ENCODE measurements at regions not wholly inside any gene's neighbourhood (a gene's known extent, or its start where the extent isn't known, plus 50 kb on each side); places are given as distances from the start of the nearest gene placed in this dataset.

- H3K79me1 ChIP-seq (ENCODE audit: low read depth, low read length), result no peaks in the 10 kb centered on the region
- WGBS, 2 donors (ENCODE audit: extremely low coverage in 2 of 2, insufficient read length in 2 of 2, insufficient replicate concordance in 1 of 2), result no CpG with 5 or more reads among the region's 3 CpGs
- no peak overlapping the region for H4K8ac ChIP-seq (ENCODE audit: low read depth, low read length)
- no peak for DNase-seq (ENCODE audit: low spot score)
- H3K23ac ChIP-seq (ENCODE audit: low read depth, low read length, poor library complexity), result no peak overlapping the region
- H4K91ac ChIP-seq (ENCODE audit: low read depth, low read length, poor library complexity), result no peak overlapping the region
- no peak overlapping the region for H3K4me3 ChIP-seq (ENCODE audit: low read length in 2 of 2)
- H2AK5ac ChIP-seq (ENCODE audit: low read depth, low read length), result no peak overlapping the region
- no peaks in the 10 kb centered on the region for H3K36me3 ChIP-seq (replicated peaks in 1 of 2; ENCODE audit: control insufficient read depth in 2 of 2, insufficient read depth in 2 of 2, low read length in 2 of 2)
- H3K9me3 ChIP-seq (replicated peaks in 1 of 2; ENCODE audit: control insufficient read depth in 2 of 2, insufficient read depth in 1 of 2, low read depth in 1 of 2, low read length in 2 of 2), result no peaks in the 10 kb centered on the region
- no peak overlapping the region for H2BK5ac ChIP-seq (ENCODE audit: low read length)
- H3K4me2 ChIP-seq (ENCODE audit: insufficient read depth, low read length, poor library complexity, severe bottlenecking), result no peak overlapping the region
- H2BK12ac ChIP-seq (ENCODE audit: low read length), result no peak overlapping the region
- H3K9ac ChIP-seq (ENCODE audit: low read depth, low read length, poor library complexity), result no peak overlapping the region
- H3K14ac ChIP-seq (ENCODE audit: low read length), result no peak overlapping the region
- H2BK120ac ChIP-seq (ENCODE audit: low read depth, low read length), result no peak overlapping the region
- no peak overlapping the region for H3K27ac ChIP-seq (replicated peaks; ENCODE audit: low read length)
- H3K4ac ChIP-seq (ENCODE audit: low read length), result no peak overlapping the region
- H2BK15ac ChIP-seq (ENCODE audit: low read length), result no peak overlapping the region
- no peaks in the 10 kb centered on the region for H3K27me3 ChIP-seq (ENCODE audit: control insufficient read depth in 3 of 3, insufficient read depth in 3 of 3, low read depth in 1 of 3, low read length in 3 of 3)
- no peak overlapping the region for H2AFZ ChIP-seq (ENCODE audit: low read length)
- H3K4me1 ChIP-seq (ENCODE audit: control insufficient read depth in 2 of 2, insufficient read depth in 1 of 2, low read depth in 1 of 2, low read length in 2 of 2), result peaks cover 0 to 3% of the 10 kb centered on the region in 2 donors
- no peak overlapping the region for H3K18ac ChIP-seq (ENCODE audit: low read length)
These were observed 991.2 kb downstream of the UQCRFS1 start for GRCh38 chr19:28221736-28222135.

GRCh38 chr19:28218728-28219127, 994.2 kb downstream of the UQCRFS1 start:
- H3K4me1 ChIP-seq (ENCODE audit: control insufficient read depth in 2 of 2, insufficient read depth in 1 of 2, low read depth in 1 of 2, low read length in 2 of 2), result peaks cover 0 to 3% of the 10 kb centered on the region in 2 donors
- H3K14ac ChIP-seq (ENCODE audit: low read length), result no peak overlapping the region
- no peak overlapping the region for H2AK5ac ChIP-seq (ENCODE audit: low read depth, low read length)
- WGBS, 2 donors (ENCODE audit: extremely low coverage in 2 of 2, insufficient read length in 2 of 2, insufficient replicate concordance in 1 of 2), result no CpG with 5 or more reads among the region's 5 CpGs
- H3K9me3 ChIP-seq (replicated peaks in 1 of 2; ENCODE audit: control insufficient read depth in 2 of 2, insufficient read depth in 1 of 2, low read depth in 1 of 2, low read length in 2 of 2), result no peaks in the 10 kb centered on the region
- no peak overlapping the region for H2AFZ ChIP-seq (ENCODE audit: low read length)
- H4K91ac ChIP-seq (ENCODE audit: low read depth, low read length, poor library complexity), result no peak overlapping the region
- H3K27ac ChIP-seq (replicated peaks; ENCODE audit: low read length), result no peak overlapping the region
- no peak for DNase-seq (ENCODE audit: low spot score)
- no peak overlapping the region for H4K8ac ChIP-seq (ENCODE audit: low read depth, low read length)
- H3K23ac ChIP-seq (ENCODE audit: low read depth, low read length, poor library complexity), result no peak overlapping the region
- H3K79me1 ChIP-seq (ENCODE audit: low read depth, low read length), result no peaks in the 10 kb centered on the region
- no peak overlapping the region for H3K4me3 ChIP-seq (ENCODE audit: low read length in 2 of 2)
- no peak overlapping the region for H2BK120ac ChIP-seq (ENCODE audit: low read depth, low read length)
- H2BK12ac ChIP-seq (ENCODE audit: low read length), result no peak overlapping the region
- H2BK5ac ChIP-seq (ENCODE audit: low read length), result no peak overlapping the region
- no peak overlapping the region for H2BK15ac ChIP-seq (ENCODE audit: low read length)
- H3K27me3 ChIP-seq (ENCODE audit: control insufficient read depth in 3 of 3, insufficient read depth in 3 of 3, low read depth in 1 of 3, low read length in 3 of 3), result no peaks in the 10 kb centered on the region
- no peak overlapping the region for H3K9ac ChIP-seq (ENCODE audit: low read depth, low read length, poor library complexity)
- H3K4ac ChIP-seq (ENCODE audit: low read length), result no peak overlapping the region
- H3K18ac ChIP-seq (ENCODE audit: low read length), result no peak overlapping the region
- no peak overlapping the region for H3K4me2 ChIP-seq (ENCODE audit: insufficient read depth, low read length, poor library complexity, severe bottlenecking)
- no peaks in the 10 kb centered on the region for H3K36me3 ChIP-seq (replicated peaks in 1 of 2; ENCODE audit: control insufficient read depth in 2 of 2, insufficient read depth in 2 of 2, low read length in 2 of 2)

GRCh38 chr19:28217022-28217421, 995.9 kb downstream of the UQCRFS1 start:
- no peak overlapping the region for H3K14ac ChIP-seq (ENCODE audit: low read length)
- no peak overlapping the region for H4K91ac ChIP-seq (ENCODE audit: low read depth, low read length, poor library complexity)
- no peaks in the 10 kb centered on the region for H3K36me3 ChIP-seq (replicated peaks in 1 of 2; ENCODE audit: control insufficient read depth in 2 of 2, insufficient read depth in 2 of 2, low read length in 2 of 2)
- H2BK12ac ChIP-seq (ENCODE audit: low read length), result no peak overlapping the region
- no peak overlapping the region for H2BK5ac ChIP-seq (ENCODE audit: low read length)
- H2AK5ac ChIP-seq (ENCODE audit: low read depth, low read length), result no peak overlapping the region
- no peak for DNase-seq (ENCODE audit: low spot score)
- no peak overlapping the region for H3K4ac ChIP-seq (ENCODE audit: low read length)
- no peak overlapping the region for H3K4me3 ChIP-seq (ENCODE audit: low read length in 2 of 2)
- no peaks in the 10 kb centered on the region for H3K79me1 ChIP-seq (ENCODE audit: low read depth, low read length)
- no peaks in the 10 kb centered on the region for H3K9me3 ChIP-seq (replicated peaks in 1 of 2; ENCODE audit: control insufficient read depth in 2 of 2, insufficient read depth in 1 of 2, low read depth in 1 of 2, low read length in 2 of 2)
- no peak overlapping the region for H3K23ac ChIP-seq (ENCODE audit: low read depth, low read length, poor library complexity)
- no CpG with 5 or more reads among the region's 1 CpG for WGBS, 2 donors (ENCODE audit: extremely low coverage in 2 of 2, insufficient read length in 2 of 2, insufficient replicate concordance in 1 of 2)
- no peak overlapping the region for H3K9ac ChIP-seq (ENCODE audit: low read depth, low read length, poor library complexity)
- H2BK15ac ChIP-seq (ENCODE audit: low read length), result no peak overlapping the region
- H3K27me3 ChIP-seq (ENCODE audit: control insufficient read depth in 3 of 3, insufficient read depth in 3 of 3, low read depth in 1 of 3, low read length in 3 of 3), result no peaks in the 10 kb centered on the region
- H4K8ac ChIP-seq (ENCODE audit: low read depth, low read length), result no peak overlapping the region
- no peak overlapping the region for H3K18ac ChIP-seq (ENCODE audit: low read length)
- H2BK120ac ChIP-seq (ENCODE audit: low read depth, low read length), result no peak overlapping the region
- no peak overlapping the region for H3K27ac ChIP-seq (replicated peaks; ENCODE audit: low read length)
- no peak overlapping the region for H3K4me2 ChIP-seq (ENCODE audit: insufficient read depth, low read length, poor library complexity, severe bottlenecking)
- H3K4me1 ChIP-seq (ENCODE audit: control insufficient read depth in 2 of 2, insufficient read depth in 1 of 2, low read depth in 1 of 2, low read length in 2 of 2), result peaks cover 0 to 3% of the 10 kb centered on the region in 2 donors
- H2AFZ ChIP-seq (ENCODE audit: low read length), result no peak overlapping the region

GRCh38 chr19:28213470-28214082, 999.4 kb downstream of the UQCRFS1 start:
- Histone ChIP-seq H2AFZ (ENCODE audit: low read length) (peak overlapping the region; percentile 73), H3K4me3 (ENCODE audit: low read length in 2 of 2) (no peak overlapping the region), H3K4ac (ENCODE audit: low read length) (no peak overlapping the region), H3K27me3 (ENCODE audit: control insufficient read depth in 3 of 3, insufficient read depth in 3 of 3, low read depth in 1 of 3, low read length in 3 of 3) (no peaks in the 10 kb centered on the region), H3K4me1 (ENCODE audit: control insufficient read depth in 2 of 2, insufficient read depth in 1 of 2, low read depth in 1 of 2, low read length in 2 of 2) (peaks cover 0 to under 1% of the 10 kb centered on the region in 2 donors), H4K8ac (ENCODE audit: low read depth, low read length) (no peak overlapping the region), H3K23ac (ENCODE audit: low read depth, low read length, poor library complexity) (no peak overlapping the region), H3K9me3 (replicated peaks in 1 of 2; ENCODE audit: control insufficient read depth in 2 of 2, insufficient read depth in 1 of 2, low read depth in 1 of 2, low read length in 2 of 2) (no peaks in the 10 kb centered on the region), H2BK5ac (ENCODE audit: low read length) (no peak overlapping the region), H2AK5ac (ENCODE audit: low read depth, low read length) (no peak overlapping the region), H3K27ac (replicated peaks; ENCODE audit: low read length) (no peak overlapping the region), H3K14ac (ENCODE audit: low read length) (no peak overlapping the region), H2BK15ac (ENCODE audit: low read length) (no peak overlapping the region), H3K36me3 (replicated peaks in 1 of 2; ENCODE audit: control insufficient read depth in 2 of 2, insufficient read depth in 2 of 2, low read length in 2 of 2) (no peaks in the 10 kb centered on the region), H3K9ac (ENCODE audit: low read depth, low read length, poor library complexity) (no peak overlapping the region), H2BK12ac (ENCODE audit: low read length) (no peak overlapping the region), H4K91ac (ENCODE audit: low read depth, low read length, poor library complexity) (no peak overlapping the region), H3K18ac (ENCODE audit: low read length) (no peak overlapping the region), H2BK120ac (ENCODE audit: low read depth, low read length) (no peak overlapping the region), H3K79me1 (ENCODE audit: low read depth, low read length) (no peaks in the 10 kb centered on the region), H3K4me2 (ENCODE audit: insufficient read depth, low read length, poor library complexity, severe bottlenecking) (no peak overlapping the region)
- no peak for DNase-seq (ENCODE audit: low spot score)
- no CpG with 5 or more reads among the region's 6 CpGs for WGBS, 2 donors (ENCODE audit: extremely low coverage in 2 of 2, insufficient read length in 2 of 2, insufficient replicate concordance in 1 of 2)

Measured in neuronal stem cell (in vitro differentiated cells).